K562 (cell line): ENCODE measurements at regions not wholly inside any gene's neighbourhood (a gene's known extent, or its start where the extent isn't known, plus 50 kb on each side); places are given as distances from the start of the nearest gene placed in this dataset.

Experiments used
- CEBPG ChIP-seq, 3 experiments: fragments of 200-800 bp in 1 of 3; sonication (Bioruptor generic) in 1 of 3; sonication (generic) in 1 of 3; formaldehyde crosslinking in 1 of 3; IDR thresholded peaks in 2 of 3; conservative IDR thresholded peaks in 1 of 3; 2 replicates each; pipeline versions ENCODE4 v1.6.1 to v1.8.0; 2016 to 2022; ENCODE audit warnings: missing compliant biosample characterization in 2 of 3, missing genetic modification characterization in 2 of 3, mild to moderate bottlenecking in 1 of 3, missing genetic modification reagents in 1 of 3
- SIN3A ChIP-seq, 2 experiments: fragments of 150-350 bp in 1 of 2; IDR thresholded peaks; 2 replicates each; pipeline ENCODE4 v1.6.1; 2011 to 2016; ENCODE audit warnings: borderline replicate concordance in 2 of 2, low read depth in 2 of 2, low read length in 2 of 2, mild to moderate bottlenecking in 2 of 2, moderate library complexity in 2 of 2; ENCODE audit not compliant: control insufficient read depth in 1 of 2
- SMAD1 ChIP-seq: fragments of 150-350 bp; IDR thresholded peaks from 2 replicates; pipeline ENCODE4 v1.6.1; 2014; ENCODE audit warnings: low read length, low read depth; ENCODE audit not compliant: partially characterized antibody

GRCh38 chr18:68574311-68574710, 140.6 kb downstream of the TMX3 start:
- TF ChIP-seq CEBPG (CRISPR knock-in tag; IDR thresholded peaks at IDR 0.05) (no peak), CEBPG (tag; conservative IDR thresholded peaks at IDR 0.05 in 1 of 2, IDR thresholded peaks at IDR 0.05 in 1 of 2) (no peak), SMAD1 (no peak), SIN3A (IDR thresholded peaks at IDR 0.05; ENCODE audit: borderline replicate concordance in 2 of 2, control insufficient read depth in 1 of 2, low read depth in 2 of 2, low read length in 2 of 2) (no peak)
